ENCODE measurements at regions not wholly inside any gene's neighbourhood (a gene's known extent, or its start where the extent isn't known, plus 50 kb on each side); places are given as distances from the start of the nearest gene placed in this dataset.

- DNase-seq (ENCODE audit: low read depth, low spot score), result no peak
- H3K9me3 ChIP-seq (ENCODE audit: control insufficient read depth, insufficient read depth, low read length), result no peaks in the 10 kb centered on the region
- CTCF ChIA-PET, result no interaction called here
- no peaks in the 10 kb centered on the region for H3K27me3 ChIP-seq (ENCODE audit: control insufficient read depth, insufficient read depth, low read length)
- no peak overlapping the region for H3K4me3 ChIP-seq (ENCODE audit: low read depth, low read length)
- H3K27ac ChIP-seq (ENCODE audit: low read depth, low read length), result no peak overlapping the region
- POLR2A ChIA-PET, result no interaction called here
- TF ChIP-seq CTCF (IDR thresholded peaks at IDR 0.05; ENCODE audit: low read depth, low read length), result no peak
These were observed 343.1 kb upstream of the CCDC54 start for GRCh38 chr3:107034142-107034541.

GRCh38 chr3:107035176-107035575 lies 342.1 kb upstream of the CCDC54 start:
- Histone ChIP-seq H3K9me3 (ENCODE audit: control insufficient read depth, insufficient read depth, low read length) (no peaks in the 10 kb centered on the region), H3K27me3 (ENCODE audit: control insufficient read depth, insufficient read depth, low read length) (no peaks in the 10 kb centered on the region), H3K27ac (ENCODE audit: low read depth, low read length) (no peak overlapping the region), H3K4me3 (ENCODE audit: low read depth, low read length) (no peak overlapping the region)
- no peak for TF ChIP-seq CTCF (IDR thresholded peaks at IDR 0.05; ENCODE audit: low read depth, low read length)
- POLR2A ChIA-PET, result no interaction called here
- CTCF ChIA-PET, result no interaction called here
- DNase-seq (ENCODE audit: low read depth, low spot score), result no peak

- TF ChIP-seq CTCF (IDR thresholded peaks at IDR 0.05; ENCODE audit: low read depth, low read length), result no peak
- Histone ChIP-seq H3K4me3 (ENCODE audit: low read depth, low read length) (no peak overlapping the region), H3K27me3 (ENCODE audit: control insufficient read depth, insufficient read depth, low read length) (no peaks in the 10 kb centered on the region), H3K9me3 (ENCODE audit: control insufficient read depth, insufficient read depth, low read length) (no peaks in the 10 kb centered on the region), H3K27ac (ENCODE audit: low read depth, low read length) (no peak overlapping the region)
- ChIA-PET CTCF (no interaction called here), POLR2A (no interaction called here)
- DNase-seq (ENCODE audit: low read depth, low spot score), result no peak
These were observed 332.6 kb upstream of the CCDC54 start for GRCh38 chr3:107044677-107045076.

GRCh38 chr3:107045791-107046190 lies 331.4 kb upstream of the CCDC54 start:
- no peak for TF ChIP-seq CTCF (IDR thresholded peaks at IDR 0.05; ENCODE audit: low read depth, low read length)
- no peak overlapping the region for H3K27ac ChIP-seq (ENCODE audit: low read depth, low read length)
- POLR2A ChIA-PET, result no interaction called here
- DNase-seq (ENCODE audit: low read depth, low spot score), result no peak
- H3K27me3 ChIP-seq (ENCODE audit: control insufficient read depth, insufficient read depth, low read length), result no peaks in the 10 kb centered on the region
- CTCF ChIA-PET, result no interaction called here
- H3K9me3 ChIP-seq (ENCODE audit: control insufficient read depth, insufficient read depth, low read length), result no peaks in the 10 kb centered on the region
- H3K4me3 ChIP-seq (ENCODE audit: low read depth, low read length), result no peak overlapping the region

GRCh38 chr3:107055181-107055942 lies 321.9 kb upstream of the CCDC54 start:
- no peak overlapping the region for H3K27ac ChIP-seq (ENCODE audit: low read depth, low read length)
- no peak overlapping the region for H3K4me3 ChIP-seq (ENCODE audit: low read depth, low read length)
- DNase-seq (ENCODE audit: low read depth, low spot score), result no peak
- CTCF ChIA-PET, result interaction anchor here (0.7 kb wide), 1 partner anchor 9 kb away, joined by 4 read pairs; no protein-coding TSS in a partner anchor
- POLR2A ChIA-PET, result no interaction called here
- H3K27me3 ChIP-seq (ENCODE audit: control insufficient read depth, insufficient read depth, low read length), result no peaks in the 10 kb centered on the region
- no peak for TF ChIP-seq CTCF (IDR thresholded peaks at IDR 0.05; ENCODE audit: low read depth, low read length)
- no peaks in the 10 kb centered on the region for H3K9me3 ChIP-seq (ENCODE audit: control insufficient read depth, insufficient read depth, low read length)
